ENCODE measurements at regions not wholly inside any gene's neighbourhood (a gene's known extent, or its start where the extent isn't known, plus 50 kb on each side); places are given as distances from the start of the nearest gene placed in this dataset.

GRCh38 chr1:82399093-82399492 lies 598.4 kb downstream of the ADGRL2 start:
- intact Hi-C loops (cut with DNase I; ENCODE audit: low total_unique reads) = no loop called here
- no peaks in the 10 kb centered on the region for H3K4me1 ChIP-seq
- DNase-seq = no peak
- TF ChIP-seq, protein P1, sequence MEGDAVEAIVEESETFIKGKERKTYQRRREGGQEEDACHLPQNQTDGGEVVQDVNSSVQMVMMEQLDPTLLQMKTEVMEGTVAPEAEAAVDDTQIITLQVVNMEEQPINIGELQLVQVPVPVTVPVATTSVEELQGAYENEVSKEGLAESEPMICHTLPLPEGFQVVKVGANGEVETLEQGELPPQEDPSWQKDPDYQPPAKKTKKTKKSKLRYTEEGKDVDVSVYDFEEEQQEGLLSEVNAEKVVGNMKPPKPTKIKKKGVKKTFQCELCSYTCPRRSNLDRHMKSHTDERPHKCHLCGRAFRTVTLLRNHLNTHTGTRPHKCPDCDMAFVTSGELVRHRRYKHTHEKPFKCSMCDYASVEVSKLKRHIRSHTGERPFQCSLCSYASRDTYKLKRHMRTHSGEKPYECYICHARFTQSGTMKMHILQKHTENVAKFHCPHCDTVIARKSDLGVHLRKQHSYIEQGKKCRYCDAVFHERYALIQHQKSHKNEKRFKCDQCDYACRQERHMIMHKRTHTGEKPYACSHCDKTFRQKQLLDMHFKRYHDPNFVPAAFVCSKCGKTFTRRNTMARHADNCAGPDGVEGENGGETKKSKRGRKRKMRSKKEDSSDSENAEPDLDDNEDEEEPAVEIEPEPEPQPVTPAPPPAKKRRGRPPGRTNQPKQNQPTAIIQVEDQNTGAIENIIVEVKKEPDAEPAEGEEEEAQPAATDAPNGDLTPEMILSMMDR (IDR thresholded peaks at IDR 0.05) = no peak
- TF ChIP-seq POLR2A (IDR thresholded peaks at IDR 0.05) = no peak
- H3K4me3 ChIP-seq = no peak overlapping the region
- H3K9me3 ChIP-seq = no peaks in the 10 kb centered on the region
- H3K27ac ChIP-seq = no peak overlapping the region
- H3K36me3 ChIP-seq = no peaks in the 10 kb centered on the region
- no peaks in the 10 kb centered on the region for H3K27me3 ChIP-seq

- no peaks in the 10 kb centered on the region for H3K27me3 ChIP-seq
- DNase-seq = no peak
- no peaks in the 10 kb centered on the region for H3K4me1 ChIP-seq
- no peak overlapping the region for H3K27ac ChIP-seq
- H3K9me3 ChIP-seq = no peaks in the 10 kb centered on the region
- TF ChIP-seq, protein P1 (IDR thresholded peaks at IDR 0.05) = no peak
- TF ChIP-seq POLR2A (IDR thresholded peaks at IDR 0.05) = no peak
- H3K4me3 ChIP-seq = no peak overlapping the region
- intact Hi-C loops (cut with DNase I; ENCODE audit: low total_unique reads) = no loop called here
- no peaks in the 10 kb centered on the region for H3K36me3 ChIP-seq
Measured at GRCh38 chr1:82398357-82398756, 597.6 kb downstream of the ADGRL2 start.

GRCh38 chr1:82395440-82395839 lies 594.7 kb downstream of the ADGRL2 start:
- Histone ChIP-seq H3K27ac (no peak overlapping the region), H3K36me3 (no peaks in the 10 kb centered on the region), H3K9me3 (no peaks in the 10 kb centered on the region), H3K4me3 (no peak overlapping the region), H3K27me3 (no peaks in the 10 kb centered on the region), H3K4me1 (no peaks in the 10 kb centered on the region)
- intact Hi-C loops (cut with DNase I; ENCODE audit: low total_unique reads) = no loop called here
- no peak for TF ChIP-seq POLR2A (IDR thresholded peaks at IDR 0.05)
- TF ChIP-seq, protein P1 (IDR thresholded peaks at IDR 0.05) = no peak
- DNase-seq = no peak

DNA sequence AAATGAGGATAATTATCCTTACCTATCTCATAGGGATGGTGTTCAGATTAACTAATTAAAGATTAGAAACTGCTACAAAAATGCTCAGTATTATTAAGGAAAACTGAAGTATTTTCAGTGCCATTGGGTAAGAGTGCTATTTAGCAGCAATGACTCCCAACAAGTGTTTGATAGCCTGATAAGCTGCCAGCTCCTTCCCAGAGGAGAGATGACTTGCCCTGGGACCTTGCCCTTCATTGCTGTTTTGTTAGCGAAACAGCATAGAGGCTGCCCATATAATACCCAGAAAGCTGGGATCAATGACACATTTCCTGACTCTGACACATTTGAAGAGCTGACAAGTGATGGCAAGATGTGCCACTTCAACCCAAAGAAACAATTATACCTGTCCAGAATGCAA lies 592.2 kb downstream of the ADGRL2 start:
- intact Hi-C loops (cut with DNase I; ENCODE audit: low total_unique reads) = no loop called here
- no peaks in the 10 kb centered on the region for H3K27me3 ChIP-seq
- H3K4me1 ChIP-seq = no peaks in the 10 kb centered on the region
- DNase-seq = no peak
- H3K4me3 ChIP-seq = no peak overlapping the region
- TF ChIP-seq, protein P1 (IDR thresholded peaks at IDR 0.05) = no peak
- TF ChIP-seq POLR2A (IDR thresholded peaks at IDR 0.05) = no peak
- H3K9me3 ChIP-seq = no peaks in the 10 kb centered on the region
- H3K36me3 ChIP-seq = no peaks in the 10 kb centered on the region
- H3K27ac ChIP-seq = no peak overlapping the region

DNA sequence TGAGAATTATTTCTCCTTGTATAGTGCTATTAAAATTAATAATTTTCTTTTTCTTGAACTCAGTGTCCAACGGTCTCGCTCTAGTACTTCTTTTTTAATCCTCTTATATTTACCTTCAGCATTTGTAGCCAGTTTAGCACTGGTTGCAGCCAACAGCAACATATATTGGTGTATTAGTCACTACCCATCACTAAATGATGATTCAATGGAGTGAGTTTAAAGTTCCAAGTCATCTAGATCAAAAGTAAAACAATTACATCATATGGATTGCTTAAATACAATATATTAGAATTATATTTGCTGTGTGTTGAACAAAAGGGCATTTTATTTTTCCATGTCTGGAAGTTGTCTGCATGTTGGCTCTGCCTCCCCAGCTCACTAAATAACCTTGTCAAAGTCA lies 591.8 kb downstream of the ADGRL2 start:
- intact Hi-C loops (cut with DNase I; ENCODE audit: low total_unique reads) = no loop called here
- no peak overlapping the region for H3K4me3 ChIP-seq
- H3K9me3 ChIP-seq = no peaks in the 10 kb centered on the region
- no peaks in the 10 kb centered on the region for H3K4me1 ChIP-seq
- TF ChIP-seq POLR2A (IDR thresholded peaks at IDR 0.05) = no peak
- TF ChIP-seq, protein P1 (IDR thresholded peaks at IDR 0.05) = no peak
- no peaks in the 10 kb centered on the region for H3K27me3 ChIP-seq
- H3K27ac ChIP-seq = no peak overlapping the region
- no peaks in the 10 kb centered on the region for H3K36me3 ChIP-seq
- DNase-seq = no peak

Measured in uterus (tissue), 3 donors.